HepG2 (cell line): ENCODE measurements at regions not wholly inside any gene's neighbourhood (a gene's known extent, or its start where the extent isn't known, plus 50 kb on each side); places are given as distances from the start of the nearest gene placed in this dataset.

Experiments used
- ATAC-seq: fragments of 200-7000 bp; cut with Tn5 transposase; 3 replicates; pipeline ENCODE4 v1.9.1; 2020; ENCODE audit warnings: mild to moderate bottlenecking, moderate library complexity
- BruUV-seq: library from RNA; stranded (reverse); fragments of 400-500 nt; replicated peaks from 2 replicates; lab custom pipeline; 2021; lab: Mats Ljungman, UMichigan
- CTCF ChIA-PET: fragments of 300-600 bp; formaldehyde crosslinking; extraction: SDS; loops from one replicate; lab custom pipeline; 2021; ENCODE audit warnings: low total read pairs, inconsistent platforms, low intra/inter-chr PET ratio; lab: Yijun Ruan, JAX
- POLR2A ChIA-PET: fragments of 350-600 bp; sonication (Branson Sonifier 250); formaldehyde crosslinking; loops from one replicate; lab custom pipeline; 2020; ENCODE audit warnings: antibody characterized with exemption, inconsistent platforms; lab: Yijun Ruan, JAX
- DNase-seq: peaks from one replicate; pipeline ENCODE4 v3.0.0-alpha.2; 2015; ENCODE audit warnings: low spot score
- FAIRE-seq: peaks from 3 replicates; lab custom pipeline; 2011; peaks lifted over from hg19 to GRCh38; lab: Jason Lieb, UNC
- H2AFZ ChIP-seq: one replicate; pipeline ENCODE4 v1.6.1; 2011; ENCODE audit warnings: low read length, inconsistent platforms
- H3K27ac ChIP-seq: fragments of 300-600 bp; 3 replicates; pipeline ENCODE4 v1.8.0; 2011; ENCODE audit warnings: mixed run types, mild to moderate bottlenecking, mixed read lengths, low read length, inconsistent platforms; ENCODE audit not compliant: insufficient read depth; ENCODE audit errors: extremely low read length
- H3K27me3 ChIP-seq, 2 experiments: fragments of 200-600 bp in 1 of 2; 2 replicates in 1 of 2; 3 replicates in 1 of 2; pipeline versions ENCODE4 v1.6.0 to v1.8.0; 2011; ENCODE audit warnings: low read length in 2 of 2, mild to moderate bottlenecking in 2 of 2, moderate library complexity in 2 of 2, inconsistent platforms in 1 of 2; ENCODE audit not compliant: insufficient read depth in 2 of 2, control insufficient read depth in 1 of 2
- H3K36me3 ChIP-seq, 2 experiments: fragments of 200-600 bp in 1 of 2; replicated peaks in 1 of 2; 2 replicates in 1 of 2; 3 replicates in 1 of 2; pipeline versions ENCODE4 v1.5.1 to v1.8.0; 2011; ENCODE audit warnings: low read length in 2 of 2, inconsistent platforms in 1 of 2; ENCODE audit not compliant: insufficient read depth in 2 of 2, control insufficient read depth in 1 of 2
- H3K4me1 ChIP-seq: 2 replicates; pipeline ENCODE4 v1.5.1; 2012; ENCODE audit warnings: low read length, inconsistent platforms; ENCODE audit not compliant: insufficient read depth
- H3K4me2 ChIP-seq: 2 replicates; pipeline ENCODE4 v1.6.0; 2011; ENCODE audit warnings: low read depth, low read length, inconsistent platforms
- H3K4me3 ChIP-seq, 3 experiments: fragments of 200-600 bp in 1 of 3; sonication (generic), shearing (Covaris generic) in 1 of 3; replicated peaks in 1 of 3; 2 replicates each; pipeline ENCODE4 v1.5.1; 2011 to 2016; ENCODE audit warnings: low read length in 3 of 3, inconsistent platforms in 2 of 3, low read depth in 2 of 3, mild to moderate bottlenecking in 2 of 3, control low read depth in 1 of 3, mixed read lengths in 1 of 3; ENCODE audit not compliant: insufficient read depth in 1 of 3
- H3K79me2 ChIP-seq: one replicate; pipeline ENCODE4 v1.6.1; 2011; ENCODE audit warnings: low read length, inconsistent platforms; ENCODE audit not compliant: insufficient read depth
- H3K9ac ChIP-seq: 2 replicates; pipeline ENCODE4 v1.6.0; 2011; ENCODE audit warnings: mild to moderate bottlenecking, low read depth, low read length, inconsistent platforms; ENCODE audit not compliant: insufficient read depth
- H3K9me3 ChIP-seq: 2 replicates; pipeline ENCODE4 v1.5.1; 2012; ENCODE audit warnings: mild to moderate bottlenecking, low read length
- H4K20me1 ChIP-seq: 2 replicates; pipeline ENCODE4 v1.6.0; 2011; ENCODE audit warnings: inconsistent platforms, mild to moderate bottlenecking, low read length, moderate library complexity; ENCODE audit not compliant: insufficient read depth
- AKAP8 ChIP-seq: sonication (generic); formaldehyde crosslinking; IDR thresholded peaks from 2 replicates; pipeline ENCODE4 v1.5.1; 2020; ENCODE audit warnings: mild to moderate bottlenecking, missing genetic modification reagents
- HOMEZ ChIP-seq: IDR thresholded peaks from 2 replicates; pipeline ENCODE4 v1.6.1; 2016; ENCODE audit warnings: low read depth
- ISX ChIP-seq: sonication (generic); formaldehyde crosslinking; conservative IDR thresholded peaks from 2 replicates; pipeline ENCODE4 v1.5.0; 2020; ENCODE audit warnings: missing genetic modification reagents
- MAFF ChIP-seq: IDR thresholded peaks from 2 replicates; pipeline ENCODE4 v1.6.1; 2011; ENCODE audit warnings: low read depth, low read length, improper control_type of control experiment
- MED1 ChIP-seq: sonication (generic); formaldehyde crosslinking; IDR thresholded peaks from 2 replicates; pipeline ENCODE4 v1.4.0; 2020; ENCODE audit warnings: missing genetic modification reagents
- MXD1 ChIP-seq: sonication (generic); formaldehyde crosslinking; IDR thresholded peaks from 2 replicates; pipeline ENCODE4 v1.4.0; 2020; ENCODE audit warnings: mild to moderate bottlenecking, missing genetic modification reagents
- NFE2L2 ChIP-seq: fragments of 150-350 bp; IDR thresholded peaks from 2 replicates; pipeline ENCODE4 v1.6.1; 2014; ENCODE audit warnings: low read length
- SOX5 ChIP-seq: IDR thresholded peaks from 2 replicates; pipeline ENCODE4 v1.6.1; 2016; ENCODE audit warnings: borderline replicate concordance
- ZBTB46 ChIP-seq: sonication (generic); formaldehyde crosslinking; IDR thresholded peaks from 2 replicates; pipeline ENCODE4 v1.4.0; 2020; ENCODE audit warnings: mild to moderate bottlenecking, missing genetic modification reagents, borderline replicate concordance
- ZNF234 ChIP-seq: sonication (generic); formaldehyde crosslinking; conservative IDR thresholded peaks from 2 replicates; pipeline ENCODE4 v1.5.1; 2020; ENCODE audit warnings: mild to moderate bottlenecking, missing genetic modification reagents
- ZSCAN29 ChIP-seq: sonication (generic); formaldehyde crosslinking; conservative IDR thresholded peaks from 2 replicates; pipeline ENCODE4 v1.4.0; 2020; ENCODE audit warnings: mild to moderate bottlenecking, missing genetic modification reagents
- ZSCAN9 ChIP-seq: IDR thresholded peaks from 2 replicates; pipeline ENCODE4 v1.6.1; 2016; ENCODE audit warnings: borderline replicate concordance
- WGBS: methylation state at CpG from one replicate; pipeline ENCODE4 v1.1.6; 2017; ENCODE audit warnings: low lambda C conversion rate; 5-methylcytosine and 5-hydroxymethylcytosine counted together
- in situ Hi-C: cut with HindIII; loops from 2 replicates; pipeline ENCODE4 v1.10.0; 2017; ENCODE audit warnings: low pct_unique_long_range_greater_than_20kb; ENCODE audit not compliant: extremely low pct_ligation_motif_present
- intact Hi-C: fragments of 100-400 bp; cut with micrococcal nuclease; formaldehyde crosslinking; loops from one replicate; pipeline ENCODE4 v1.10.0; 2022; ENCODE audit not compliant: unreplicated experiment

- FAIRE-seq, result no peak
- CTCF ChIA-PET, result no interaction called here
These were observed 109.6 kb upstream of the SLC35F3 start for GRCh38 chr1:233794863-233795262.

GRCh38 chr1:233796146-233796783, 108.2 kb upstream of the SLC35F3 start:
- 0% methylated on average over 6 of the region's 6 CpGs for WGBS
- Histone ChIP-seq H3K4me1 (no peaks in the 10 kb centered on the region), H3K4me3 (no peak overlapping the region), H3K27me3 (no peaks in the 10 kb centered on the region), H3K9ac (no peak overlapping the region), H3K9me3 (no peaks in the 10 kb centered on the region), H2AFZ (no peak overlapping the region), H3K36me3 (no peaks in the 10 kb centered on the region), H3K27ac (no peak overlapping the region), H4K20me1 (no peaks in the 10 kb centered on the region), H3K4me2 (no peak overlapping the region), H3K79me2 (no peaks in the 10 kb centered on the region)
- CTCF ChIA-PET, result no interaction called here
- intact Hi-C loops (no loop called here), in situ Hi-C loops (loop anchor here (25.0 kb wide), 1 partner anchor 359 kb away; no protein-coding TSS in a partner anchor)
- DNase-seq, result no peak
- no peak for FAIRE-seq
- POLR2A ChIA-PET, result no interaction called here
- ATAC-seq, result no peak
- no TSS peak for BruUV-seq
- TF ChIP-seq SOX5 (CRISPR knock-in tag), result no peak
- TF ChIP-seq ZNF234 (CRISPR knock-in tag), result no peak
- no peak for TF ChIP-seq HOMEZ (CRISPR knock-in tag)
- TF ChIP-seq NFE2L2, result no peak
- no peak for TF ChIP-seq ISX (CRISPR knock-in tag)
- no peak for TF ChIP-seq MXD1 (CRISPR knock-in tag)
- no peak for TF ChIP-seq ZBTB46
- TF ChIP-seq ZSCAN9 (CRISPR knock-in tag), result no peak
- TF ChIP-seq MED1 (CRISPR knock-in tag), result no peak

More at GRCh38 chr1:233794863-233795262, 109.6 kb upstream of the SLC35F3 start:
- no peak for ATAC-seq
- Histone ChIP-seq H2AFZ (no peak overlapping the region), H4K20me1 (no peaks in the 10 kb centered on the region), H3K4me3 (no peak overlapping the region), H3K4me1 (no peaks in the 10 kb centered on the region), H3K36me3 (no peaks in the 10 kb centered on the region), H3K27ac (no peak overlapping the region), H3K79me2 (no peaks in the 10 kb centered on the region), H3K27me3 (no peaks in the 10 kb centered on the region), H3K9ac (no peak overlapping the region)
- DNase-seq, result no peak
- POLR2A ChIA-PET, result no interaction called here
- intact Hi-C loops, result no loop called here
- in situ Hi-C loops, result loop anchor here (25.0 kb wide), 1 partner anchor 358 kb away; no protein-coding TSS in a partner anchor
- WGBS, result 90% methylated on average over 2 of the region's 2 CpGs
- BruUV-seq, result no TSS peak
- TF ChIP-seq ZSCAN29 (CRISPR knock-in tag), result no peak
- TF ChIP-seq MAFF, result no peak
- no peak for TF ChIP-seq AKAP8 (CRISPR knock-in tag)
- TF ChIP-seq, all 625 proteins: peak for 0
- Histone ChIP-seq H3K9me3 (no peaks in the 10 kb centered on the region), H3K4me2 (no peak overlapping the region)
